ENCODE measurements at regions not wholly inside any gene's neighbourhood (a gene's known extent, or its start where the extent isn't known, plus 50 kb on each side); places are given as distances from the start of the nearest gene placed in this dataset.
"Not testable (repeated sequence)": the region's sequence is repeated elsewhere in the genome, so short reads cannot be mapped to it uniquely, and the experiment has no call there.

DNA sequence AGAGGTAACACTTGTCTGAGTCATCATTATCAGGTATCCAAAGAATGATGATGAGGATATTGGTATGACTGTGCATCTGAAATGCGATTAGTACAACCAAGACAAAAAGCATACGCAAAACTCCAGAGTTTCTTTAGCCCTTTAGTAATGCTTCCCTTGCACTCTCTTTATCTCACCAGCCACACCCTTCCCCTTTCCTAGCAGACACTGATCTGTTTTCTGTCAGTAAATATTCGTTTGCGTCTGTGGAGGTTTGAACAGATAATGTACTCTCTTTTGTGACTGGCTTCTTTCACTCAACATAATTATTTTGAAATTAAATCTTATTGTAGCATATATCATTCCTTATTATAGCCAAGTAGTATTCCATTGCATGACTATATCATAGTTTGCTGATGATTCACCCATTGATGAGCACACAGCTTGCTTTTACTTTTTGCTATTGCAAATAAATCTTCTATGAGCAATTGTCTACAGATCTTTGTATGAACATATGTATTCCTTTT, 775.7 kb downstream of the SLC6A15 start:
- FAIRE-seq, result no peak
- TF ChIP-seq POLR2AphosphoS5 (IDR thresholded peaks at IDR 0.05; ENCODE audit: low read depth, low read length), result no peak
- TF ChIP-seq TAF1 (IDR thresholded peaks at IDR 0.05; ENCODE audit: borderline replicate concordance, low read depth, low read length), result no peak
- no peak for TF ChIP-seq POLR2A (IDR thresholded peaks at IDR 0.05; ENCODE audit: low read depth, low read length)
- no peak for DNase-seq (ENCODE audit: insufficient read length)

GRCh38 chr12:84135586-84136279, 776.9 kb downstream of the SLC6A15 start:
- TF ChIP-seq POLR2A (IDR thresholded peaks at IDR 0.05; ENCODE audit: low read depth, low read length) (no peak), POLR2AphosphoS5 (IDR thresholded peaks at IDR 0.05; ENCODE audit: low read depth, low read length) (no peak), TAF1 (IDR thresholded peaks at IDR 0.05; ENCODE audit: borderline replicate concordance, low read depth, low read length) (no peak)
- DNase-seq (ENCODE audit: insufficient read length), result no peak

DNA sequence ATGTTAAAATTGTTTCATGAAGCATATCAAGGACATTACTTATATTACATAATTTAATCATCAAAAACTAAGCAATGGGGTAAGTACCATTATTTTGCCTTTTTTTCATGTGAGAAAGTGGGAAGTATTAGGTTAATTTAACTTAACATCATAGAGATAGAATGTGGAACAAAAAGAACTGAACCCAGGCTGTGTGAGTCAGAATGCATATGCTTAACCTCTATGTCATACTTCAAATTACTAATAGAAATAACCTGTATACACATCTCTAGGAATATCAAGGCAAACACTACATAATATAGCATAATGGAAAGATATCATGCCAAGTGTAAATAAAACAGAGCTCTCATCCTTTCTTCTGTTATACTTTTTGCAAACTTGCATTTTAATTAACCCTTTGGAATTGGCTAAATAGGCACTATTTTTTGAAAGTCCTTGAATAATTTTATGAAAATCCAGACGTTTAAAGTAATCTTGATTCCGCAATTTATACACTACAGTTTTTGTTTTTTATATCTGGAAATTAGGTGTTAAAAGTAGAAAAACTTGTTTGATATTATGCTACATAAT, 777.7 kb downstream of the SLC6A15 start:
- FAIRE-seq (no peak), DNase-seq (ENCODE audit: insufficient read length) (no peak)
- TF ChIP-seq POLR2A (IDR thresholded peaks at IDR 0.05; ENCODE audit: low read depth, low read length), result no peak
- TF ChIP-seq TAF1 (IDR thresholded peaks at IDR 0.05; ENCODE audit: borderline replicate concordance, low read depth, low read length), result no peak
- no peak for TF ChIP-seq POLR2AphosphoS5 (IDR thresholded peaks at IDR 0.05; ENCODE audit: low read depth, low read length)

More at GRCh38 chr12:84135586-84136279, 776.9 kb downstream of the SLC6A15 start:
- FAIRE-seq, result no peak

DNA sequence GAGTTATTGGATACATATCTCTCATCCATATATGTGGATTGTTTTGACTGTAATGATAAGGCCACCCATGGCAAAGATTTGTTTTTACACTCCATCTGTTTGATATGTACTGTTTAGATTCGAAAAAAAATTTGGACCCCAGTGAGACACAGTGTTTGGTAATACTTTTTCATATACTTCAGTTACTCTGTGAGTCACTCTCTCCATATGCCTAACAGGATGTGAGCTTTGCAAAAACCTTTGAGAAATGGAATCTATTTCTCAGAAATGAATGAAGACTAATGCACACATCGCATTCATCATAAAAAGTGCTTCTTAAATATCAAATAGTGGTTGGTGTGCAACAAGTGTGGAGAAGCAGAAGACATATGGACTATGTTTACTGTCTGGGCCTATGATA, 781.5 kb downstream of the SLC6A15 start:
- FAIRE-seq, result no peak
- no peak for DNase-seq (ENCODE audit: insufficient read length)
- TF ChIP-seq POLR2A (IDR thresholded peaks at IDR 0.05; ENCODE audit: low read depth, low read length), result no peak
- TF ChIP-seq POLR2AphosphoS5 (IDR thresholded peaks at IDR 0.05; ENCODE audit: low read depth, low read length), result no peak
- no peak for TF ChIP-seq TAF1 (IDR thresholded peaks at IDR 0.05; ENCODE audit: borderline replicate concordance, low read depth, low read length)

DNA sequence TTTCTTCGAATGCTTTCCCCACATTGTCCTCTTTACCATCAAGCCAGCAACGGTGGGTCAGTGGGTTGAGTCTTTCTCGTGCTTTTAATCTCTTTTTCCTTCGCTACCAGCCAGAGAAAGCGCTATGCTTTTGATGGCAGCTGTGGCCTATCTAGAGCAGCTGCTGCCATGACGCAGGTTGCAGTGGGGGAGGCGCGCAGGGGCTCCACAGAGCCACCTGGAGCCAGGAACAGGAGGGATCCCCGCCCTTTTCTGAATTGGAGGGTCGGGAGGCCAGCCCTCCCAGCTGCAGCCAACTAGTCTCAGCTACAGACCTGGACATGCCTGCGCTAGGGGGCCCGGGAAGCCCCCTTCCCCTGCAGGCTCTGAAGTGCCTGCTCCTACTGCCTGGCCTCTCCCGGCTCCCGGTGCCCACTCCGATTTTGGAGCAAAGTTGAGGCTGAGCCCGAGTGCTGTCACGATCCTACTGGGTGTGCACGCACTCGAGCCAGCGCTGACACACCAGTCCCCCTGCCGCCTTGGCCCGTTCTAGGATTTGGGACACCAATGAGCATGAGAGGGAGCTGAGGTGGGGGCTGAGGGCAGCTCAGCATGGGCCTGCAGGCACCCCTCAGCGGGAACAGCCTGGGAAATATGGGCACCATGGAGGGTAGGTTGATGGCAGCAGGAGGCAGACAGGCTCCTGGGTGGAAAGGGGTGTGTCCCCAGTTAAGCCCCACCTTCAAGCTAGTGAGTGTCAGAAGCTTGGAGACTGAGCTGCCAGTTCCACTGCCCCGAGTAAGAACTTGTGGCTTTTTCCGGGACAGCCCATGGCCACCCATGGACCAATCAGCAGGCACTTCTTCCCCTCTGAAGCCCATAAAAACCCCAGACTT, 784.2 kb downstream of the SLC6A15 start:
- no peak for DNase-seq (ENCODE audit: insufficient read length)
- FAIRE-seq, result no peak
- TF ChIP-seq TAF1 (IDR thresholded peaks at IDR 0.05; ENCODE audit: borderline replicate concordance, low read depth, low read length) (no peak), POLR2A (IDR thresholded peaks at IDR 0.05; ENCODE audit: low read depth, low read length) (no peak), POLR2AphosphoS5 (IDR thresholded peaks at IDR 0.05; ENCODE audit: low read depth, low read length) (no peak)

DNA sequence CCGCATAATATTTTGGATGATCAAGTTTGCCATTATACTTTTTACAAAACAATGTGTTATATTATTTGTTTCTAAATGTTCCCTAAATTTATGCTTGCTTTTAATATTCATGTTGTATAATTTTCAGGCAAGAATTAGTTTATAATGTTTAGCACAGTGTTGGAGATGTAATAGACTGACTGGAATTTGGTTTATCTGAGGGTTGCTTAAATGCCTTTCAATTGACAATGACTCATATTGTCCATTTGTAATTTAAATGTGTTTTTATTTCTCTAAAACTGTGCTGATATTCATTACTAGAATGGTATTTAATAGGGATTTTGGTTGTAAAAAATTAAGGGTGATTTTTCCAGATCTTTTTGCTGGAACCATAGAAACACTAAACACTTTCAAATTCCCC, 788.4 kb downstream of the SLC6A15 start:
- no peak for FAIRE-seq
- TF ChIP-seq POLR2AphosphoS5 (IDR thresholded peaks at IDR 0.05; ENCODE audit: low read depth, low read length), result no peak
- TF ChIP-seq POLR2A (IDR thresholded peaks at IDR 0.05; ENCODE audit: low read depth, low read length), result no peak
- no peak for TF ChIP-seq TAF1 (IDR thresholded peaks at IDR 0.05; ENCODE audit: borderline replicate concordance, low read depth, low read length)
- no peak for DNase-seq (ENCODE audit: insufficient read length)

DNA sequence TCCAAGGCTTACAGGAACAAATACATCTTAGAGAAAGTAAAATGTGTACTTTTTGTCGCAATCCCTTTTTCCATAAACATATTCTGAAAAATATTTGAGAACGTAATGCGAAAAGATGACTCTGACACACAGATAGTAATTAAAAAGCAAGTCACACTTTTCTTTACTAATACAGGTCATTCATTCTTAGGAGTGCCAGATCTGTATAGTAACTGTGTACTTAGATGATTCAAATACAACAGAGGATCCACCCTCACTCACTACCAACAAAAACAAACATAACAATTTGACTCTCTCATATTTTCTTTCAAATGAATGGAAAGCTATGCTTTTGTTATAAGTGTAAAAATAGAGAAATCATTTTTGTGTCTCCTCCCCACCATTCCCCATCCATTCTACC, 795.4 kb downstream of the SLC6A15 start:
- FAIRE-seq, result no peak
- TF ChIP-seq POLR2AphosphoS5 (IDR thresholded peaks at IDR 0.05; ENCODE audit: low read depth, low read length), result no peak
- TF ChIP-seq TAF1 (IDR thresholded peaks at IDR 0.05; ENCODE audit: borderline replicate concordance, low read depth, low read length), result no peak
- no peak for TF ChIP-seq POLR2A (IDR thresholded peaks at IDR 0.05; ENCODE audit: low read depth, low read length)
- no peak for DNase-seq (ENCODE audit: insufficient read length)

GRCh38 chr12:84113666-84114065, 798.9 kb downstream of the SLC6A15 start:
- FAIRE-seq (no peak), DNase-seq (ENCODE audit: insufficient read length) (no peak)
- no peak for TF ChIP-seq TAF1 (IDR thresholded peaks at IDR 0.05; ENCODE audit: borderline replicate concordance, low read depth, low read length)
- TF ChIP-seq POLR2A (IDR thresholded peaks at IDR 0.05; ENCODE audit: low read depth, low read length), result no peak
- TF ChIP-seq POLR2AphosphoS5 (IDR thresholded peaks at IDR 0.05; ENCODE audit: low read depth, low read length), result no peak

- not testable (repeated sequence) for DNase-seq (ENCODE audit: insufficient read length); FAIRE-seq
Measured at GRCh38 chr12:84103886-84104285, 808.7 kb downstream of the SLC6A15 start.

DNA sequence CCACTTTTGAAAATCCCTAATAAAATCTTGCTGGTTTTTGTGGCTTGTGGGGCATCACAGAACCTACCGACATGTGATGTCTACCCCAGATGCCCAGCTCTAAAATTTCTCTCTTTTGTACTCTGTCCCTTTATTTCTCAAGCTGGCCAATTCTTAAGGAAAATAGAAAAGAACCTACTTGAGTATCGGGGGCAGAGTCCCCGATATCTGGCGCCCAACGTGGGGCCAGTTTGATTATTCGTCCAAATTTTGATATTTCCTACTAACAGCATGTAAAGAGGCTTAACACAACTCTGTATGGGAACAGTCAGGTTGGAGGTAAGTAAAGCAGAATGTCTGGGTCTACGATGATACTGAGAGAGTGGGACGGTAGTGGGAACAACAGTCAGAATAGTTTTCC, 810.6 kb downstream of the SLC6A15 start:
- FAIRE-seq; DNase-seq (ENCODE audit: insufficient read length): not testable (repeated sequence)

- DNase-seq (ENCODE audit: insufficient read length); FAIRE-seq: not testable (repeated sequence)
Measured at GRCh38 chr12:84099591-84099990, 813.0 kb downstream of the SLC6A15 start.

DNA sequence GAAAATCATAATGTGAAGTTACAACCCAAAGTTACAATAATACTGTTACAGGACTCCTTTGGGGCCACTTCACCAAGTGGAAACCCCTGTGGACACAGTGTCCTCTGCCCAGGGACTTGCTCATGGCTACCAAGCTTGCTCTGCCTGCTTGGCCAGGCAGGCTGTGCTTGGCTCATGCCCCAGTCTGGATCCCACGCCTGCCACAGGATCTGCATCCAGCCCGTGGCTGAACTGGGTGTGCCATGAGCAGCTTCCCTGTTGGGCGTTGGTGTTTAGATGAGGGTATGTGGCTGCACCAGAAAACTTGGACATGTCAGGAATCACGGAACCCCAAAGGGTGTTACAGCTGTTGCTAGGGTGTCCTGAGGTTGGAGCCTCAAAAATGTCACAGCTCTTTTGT, 820.9 kb downstream of the SLC6A15 start:
- DNase-seq (ENCODE audit: insufficient read length) (no peak), FAIRE-seq (no peak)
- TF ChIP-seq POLR2A (IDR thresholded peaks at IDR 0.05; ENCODE audit: low read depth, low read length) (no peak), POLR2AphosphoS5 (IDR thresholded peaks at IDR 0.05; ENCODE audit: low read depth, low read length) (no peak), TAF1 (IDR thresholded peaks at IDR 0.05; ENCODE audit: borderline replicate concordance, low read depth, low read length) (no peak)
